HG03521 (cell line): ENCODE measurements at regions not wholly inside any gene's neighbourhood (a gene's known extent, or its start where the extent isn't known, plus 50 kb on each side); places are given as distances from the start of the nearest gene placed in this dataset.
"Not testable (repeated sequence)": the region's sequence is repeated elsewhere in the genome, so short reads cannot be mapped to it uniquely, and the experiment has no call there.

Experiments
- ATAC-seq: cut with Tn5 transposase; IDR thresholded peaks from one replicate; pipeline ENCODE4 v1.9.1; 2021; ENCODE audit warnings: mild to moderate bottlenecking, moderate library complexity; ENCODE audit not compliant: unreplicated experiment

GRCh38 chr2:176832086-176832485 is 380.5 kb upstream of the HNRNPA3 start:
- ATAC-seq = no peak

- ATAC-seq = no peak
Observed at GRCh38 chr2:176833671-176834070, 378.9 kb upstream of the HNRNPA3 start.

GRCh38 chr2:176834226-176834625 is 378.4 kb upstream of the HNRNPA3 start:
- ATAC-seq = no peak

GRCh38 chr2:176843208-176843607 is 369.4 kb upstream of the HNRNPA3 start:
- ATAC-seq = no peak

- no peak for ATAC-seq
Observed at GRCh38 chr2:176844461-176844860, 368.1 kb upstream of the HNRNPA3 start.

- no peak for ATAC-seq
Observed at GRCh38 chr2:176845718-176846117, 366.9 kb upstream of the HNRNPA3 start.

- no peak for ATAC-seq
Observed at GRCh38 chr2:176847575-176847974, 365.0 kb upstream of the HNRNPA3 start.

- no peak for ATAC-seq
Observed at GRCh38 chr2:176848844-176849243, 363.8 kb upstream of the HNRNPA3 start.

GRCh38 chr2:176851200-176851888 is 361.2 kb upstream of the HNRNPA3 start:
- no peak for ATAC-seq

GRCh38 chr2:176851889-176852483 is 360.6 kb upstream of the HNRNPA3 start:
- ATAC-seq = no peak

- no peak for ATAC-seq
Observed at GRCh38 chr2:176852667-176853066, 359.9 kb upstream of the HNRNPA3 start.

- ATAC-seq = no peak
Observed at GRCh38 chr2:176854062-176854461, 358.5 kb upstream of the HNRNPA3 start.

GRCh38 chr2:176854878-176855277 is 357.7 kb upstream of the HNRNPA3 start:
- ATAC-seq = no peak

- no peak for ATAC-seq
Observed at GRCh38 chr2:176856683-176857082, 355.9 kb upstream of the HNRNPA3 start.

- ATAC-seq = no peak
Observed at GRCh38 chr2:176865336-176865735, 347.3 kb upstream of the HNRNPA3 start.

- no peak for ATAC-seq
Observed at GRCh38 chr2:176872406-176872805, 340.2 kb upstream of the HNRNPA3 start.

GRCh38 chr2:176873403-176873802 is 339.2 kb upstream of the HNRNPA3 start:
- no peak for ATAC-seq

- no peak for ATAC-seq
Observed at GRCh38 chr2:176876493-176877103, 336.0 kb upstream of the HNRNPA3 start.

- ATAC-seq = no peak
Observed at GRCh38 chr2:176879426-176879995, 333.1 kb upstream of the HNRNPA3 start.

GRCh38 chr2:176882045-176882444 is 330.5 kb upstream of the HNRNPA3 start:
- ATAC-seq = not testable (repeated sequence)

- no peak for ATAC-seq
Observed at GRCh38 chr2:176885001-176885643, 327.5 kb upstream of the HNRNPA3 start.
